OCI-LY1 (cell line): ENCODE measurements at regions not wholly inside any gene's neighbourhood (a gene's known extent, or its start where the extent isn't known, plus 50 kb on each side); places are given as distances from the start of the nearest gene placed in this dataset.

Experiments
- H2AFZ ChIP-seq: fragments of 200-600 bp; sonication (generic), shearing (Covaris generic); 2 replicates; pipeline ENCODE4 v1.6.0; 2014; ENCODE audit warnings: antibody characterized with exemption, mild to moderate bottlenecking, low read length
- H3F3A ChIP-seq: fragments of 200-600 bp; sonication (generic), shearing (Covaris generic); 2 replicates; pipeline ENCODE4 v1.6.0; 2014; ENCODE audit warnings: mild to moderate bottlenecking, antibody characterized with exemption, low read length, moderate library complexity; ENCODE audit not compliant: insufficient read depth
- H3K27ac ChIP-seq: fragments of 200-600 bp; sonication (generic); 2 replicates; pipeline ENCODE4 v1.5.1; 2014; ENCODE audit warnings: low read length, mixed run types, mild to moderate bottlenecking, low read depth; ENCODE audit not compliant: poor library complexity, severe bottlenecking
- H3K27me3 ChIP-seq: fragments of 200-600 bp; sonication (generic); 2 replicates; pipeline ENCODE4 v1.6.0; 2014; ENCODE audit warnings: antibody characterized with exemption, mild to moderate bottlenecking, low read length, moderate library complexity; ENCODE audit not compliant: insufficient read depth
- H3K36me3 ChIP-seq: fragments of 200-600 bp; sonication (generic); 2 replicates; pipeline ENCODE4 v1.6.1; 2014; ENCODE audit warnings: mild to moderate bottlenecking, antibody characterized with exemption, low read length, moderate library complexity, mixed read lengths; ENCODE audit not compliant: insufficient read depth
- H3K4me1 ChIP-seq: fragments of 200-600 bp; sonication (generic); 2 replicates; pipeline ENCODE4 v1.5.1; 2014; ENCODE audit warnings: mild to moderate bottlenecking, low read length, moderate library complexity; ENCODE audit not compliant: insufficient read depth, severe bottlenecking
- H3K4me2 ChIP-seq: fragments of 200-600 bp; sonication (generic), shearing (Covaris generic); 2 replicates; pipeline ENCODE4 v1.6.1; 2014; ENCODE audit warnings: low read length
- H3K4me3 ChIP-seq: fragments of 200-600 bp; sonication (generic); 2 replicates; pipeline ENCODE4 v1.5.1; 2014; ENCODE audit warnings: low read length, low read depth, mild to moderate bottlenecking, mixed read lengths; ENCODE audit not compliant: poor library complexity, severe bottlenecking
- H3K79me2 ChIP-seq: fragments of 200-600 bp; shearing (Covaris generic); 2 replicates; pipeline ENCODE4 v1.6.1; 2016; ENCODE audit warnings: mixed run types, low read length, mixed read lengths; ENCODE audit not compliant: insufficient read depth
- H3K9ac ChIP-seq: fragments of 200-600 bp; sonication (generic), shearing (Covaris generic); 2 replicates; pipeline ENCODE4 v1.6.1; 2014; ENCODE audit warnings: mild to moderate bottlenecking, low read length, mixed read lengths
- H3K9me2 ChIP-seq: fragments of 200-600 bp; sonication (generic), shearing (Covaris generic); 2 replicates; pipeline ENCODE4 v1.6.1; 2014; ENCODE audit warnings: low read depth, mild to moderate bottlenecking, low read length, mixed read lengths
- H3K9me3 ChIP-seq: fragments of 200-600 bp; shearing (Covaris generic); 2 replicates; pipeline ENCODE4 v1.6.1; 2014; ENCODE audit warnings: low read length, mixed read lengths
- H4K20me1 ChIP-seq: fragments of 200-600 bp; sonication (generic), shearing (Covaris generic); 2 replicates; pipeline ENCODE4 v1.6.0; 2016; ENCODE audit warnings: mild to moderate bottlenecking, low read length; ENCODE audit not compliant: insufficient read depth
- CTCF ChIP-seq: fragments of 200-600 bp; sonication (generic), shearing (Covaris generic); IDR thresholded peaks from 2 replicates; pipeline ENCODE4 v1.5.1; 2017; ENCODE audit warnings: mild to moderate bottlenecking, antibody characterized with exemption, low read length, moderate library complexity, mixed read lengths
- EZH2 ChIP-seq: fragments of 200-600 bp; sonication (generic), shearing (Covaris generic); IDR thresholded peaks from 2 replicates; pipeline ENCODE4 v1.8.0; 2017; ENCODE audit warnings: borderline replicate concordance, mixed run types, mild to moderate bottlenecking, antibody characterized with exemption, low read length, moderate library complexity, mixed read lengths

- Histone ChIP-seq H3K36me3 (no peaks in the 10 kb centered on the region), H4K20me1 (no peaks in the 10 kb centered on the region), H3F3A (no peaks in the 10 kb centered on the region), H3K4me2 (no peak overlapping the region), H3K79me2 (no peaks in the 10 kb centered on the region), H3K27ac (no peak overlapping the region), H3K9me3 (no peaks in the 10 kb centered on the region), H3K27me3 (no peaks in the 10 kb centered on the region), H3K4me3 (no peak overlapping the region), H2AFZ (no peak overlapping the region), H3K4me1 (no peaks in the 10 kb centered on the region), H3K9ac (no peak overlapping the region), H3K9me2 (no peaks in the 10 kb centered on the region)
- TF ChIP-seq EZH2 (no peak), CTCF (no peak)
These were observed 205.8 kb upstream of the HDAC9 start for GRCh38 chr7:18289788-18290187.

GRCh38 chr7:18290223-18290622 lies 205.3 kb upstream of the HDAC9 start:
- H3K27ac ChIP-seq = no peak overlapping the region
- H3K4me1 ChIP-seq = no peaks in the 10 kb centered on the region
- H3K36me3 ChIP-seq = no peaks in the 10 kb centered on the region
- no peaks in the 10 kb centered on the region for H3F3A ChIP-seq
- no peak overlapping the region for H3K4me3 ChIP-seq
- TF ChIP-seq EZH2 (no peak), CTCF (no peak)
- H2AFZ ChIP-seq = no peak overlapping the region
- no peaks in the 10 kb centered on the region for H3K9me3 ChIP-seq
- H3K9me2 ChIP-seq = no peaks in the 10 kb centered on the region
- no peaks in the 10 kb centered on the region for H4K20me1 ChIP-seq
- H3K9ac ChIP-seq = no peak overlapping the region
- no peaks in the 10 kb centered on the region for H3K79me2 ChIP-seq
- H3K4me2 ChIP-seq = no peak overlapping the region
- no peaks in the 10 kb centered on the region for H3K27me3 ChIP-seq

- Histone ChIP-seq H3K9me3 (no peaks in the 10 kb centered on the region), H3K4me3 (no peak overlapping the region), H3K79me2 (no peaks in the 10 kb centered on the region), H3K9ac (no peak overlapping the region), H3K27ac (no peak overlapping the region), H3K4me1 (no peaks in the 10 kb centered on the region), H3K9me2 (no peaks in the 10 kb centered on the region), H3K36me3 (no peaks in the 10 kb centered on the region), H3K27me3 (no peaks in the 10 kb centered on the region), H3K4me2 (no peak overlapping the region), H3F3A (no peaks in the 10 kb centered on the region), H2AFZ (no peak overlapping the region), H4K20me1 (no peaks in the 10 kb centered on the region)
- TF ChIP-seq EZH2 (no peak), CTCF (no peak)
These were observed 204.7 kb upstream of the HDAC9 start for GRCh38 chr7:18290865-18291264.
